ENCODE measurements at regions not wholly inside any gene's neighbourhood (a gene's known extent, or its start where the extent isn't known, plus 50 kb on each side); places are given as distances from the start of the nearest gene placed in this dataset.

DNA sequence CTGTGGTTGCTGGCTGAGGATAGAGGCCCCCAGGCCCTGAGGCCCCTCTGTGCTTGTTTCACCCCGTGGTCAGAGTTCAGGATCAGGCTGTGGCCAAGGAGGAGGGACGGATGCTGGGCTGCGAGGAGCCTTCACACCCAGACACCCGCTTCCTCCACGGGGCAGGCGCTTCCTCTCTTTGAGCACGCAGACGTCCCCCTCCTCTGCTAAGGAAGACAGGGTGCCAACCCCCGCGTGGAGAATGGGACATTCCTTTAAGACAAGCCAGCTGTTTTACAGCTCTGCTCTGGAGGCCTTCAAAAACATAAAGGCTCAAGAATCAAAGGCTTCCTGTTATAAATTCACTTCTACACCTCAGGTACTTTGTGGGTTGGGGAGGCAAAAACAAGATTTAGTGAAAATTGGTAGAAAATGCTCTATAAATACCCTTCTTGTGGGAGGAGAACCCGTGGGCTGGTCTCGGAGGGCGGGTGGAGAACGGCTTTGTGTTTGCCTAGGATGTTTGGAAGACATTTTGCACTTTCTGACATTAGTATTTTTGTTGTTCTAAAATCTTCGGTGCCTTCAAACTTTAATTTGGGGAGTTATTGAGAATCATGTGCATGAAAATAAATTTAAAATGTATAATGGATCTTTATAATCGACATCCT is 60.8 kb upstream of the FOXF1 start:
- no peak for TF ChIP-seq EZH2phosphoT487 (IDR thresholded peaks at IDR 0.05; ENCODE audit: borderline replicate concordance, low read length)
- TF ChIP-seq, protein P1, sequence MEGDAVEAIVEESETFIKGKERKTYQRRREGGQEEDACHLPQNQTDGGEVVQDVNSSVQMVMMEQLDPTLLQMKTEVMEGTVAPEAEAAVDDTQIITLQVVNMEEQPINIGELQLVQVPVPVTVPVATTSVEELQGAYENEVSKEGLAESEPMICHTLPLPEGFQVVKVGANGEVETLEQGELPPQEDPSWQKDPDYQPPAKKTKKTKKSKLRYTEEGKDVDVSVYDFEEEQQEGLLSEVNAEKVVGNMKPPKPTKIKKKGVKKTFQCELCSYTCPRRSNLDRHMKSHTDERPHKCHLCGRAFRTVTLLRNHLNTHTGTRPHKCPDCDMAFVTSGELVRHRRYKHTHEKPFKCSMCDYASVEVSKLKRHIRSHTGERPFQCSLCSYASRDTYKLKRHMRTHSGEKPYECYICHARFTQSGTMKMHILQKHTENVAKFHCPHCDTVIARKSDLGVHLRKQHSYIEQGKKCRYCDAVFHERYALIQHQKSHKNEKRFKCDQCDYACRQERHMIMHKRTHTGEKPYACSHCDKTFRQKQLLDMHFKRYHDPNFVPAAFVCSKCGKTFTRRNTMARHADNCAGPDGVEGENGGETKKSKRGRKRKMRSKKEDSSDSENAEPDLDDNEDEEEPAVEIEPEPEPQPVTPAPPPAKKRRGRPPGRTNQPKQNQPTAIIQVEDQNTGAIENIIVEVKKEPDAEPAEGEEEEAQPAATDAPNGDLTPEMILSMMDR (IDR thresholded peaks at IDR 0.05; ENCODE audit: low read depth, low read length, poor library complexity, severe bottlenecking) = no peak
- Histone ChIP-seq H3K36me3 (ENCODE audit: control insufficient read depth, low read length) (no peaks in the 10 kb centered on the region), H3K4me3 (ENCODE audit: low read length) (no peak overlapping the region), H4K20me1 (ENCODE audit: control insufficient read depth, insufficient read depth, low read depth, low read length) (no peaks in the 10 kb centered on the region), H3F3A (ENCODE audit: control insufficient read depth, insufficient read depth) (no peaks in the 10 kb centered on the region), H3K79me2 (ENCODE audit: control insufficient read depth, low read length) (no peaks in the 10 kb centered on the region), H3K27ac (ENCODE audit: low read depth, low read length) (no peak overlapping the region), H3K9me3 (ENCODE audit: control insufficient read depth, insufficient read depth, low read length) (no peaks in the 10 kb centered on the region), H3K4me2 (ENCODE audit: low read length) (no peak overlapping the region), H3K4me1 (ENCODE audit: control insufficient read depth, low read length) (no peaks in the 10 kb centered on the region), H3K9me2 (replicated peaks; ENCODE audit: control insufficient read depth, low read length) (no peaks in the 10 kb centered on the region), H3K27me3 (ENCODE audit: control insufficient read depth, low read length) (peaks cover 7% of the 10 kb centered on the region; the same call in 1 of the 2 replicates)

DNA sequence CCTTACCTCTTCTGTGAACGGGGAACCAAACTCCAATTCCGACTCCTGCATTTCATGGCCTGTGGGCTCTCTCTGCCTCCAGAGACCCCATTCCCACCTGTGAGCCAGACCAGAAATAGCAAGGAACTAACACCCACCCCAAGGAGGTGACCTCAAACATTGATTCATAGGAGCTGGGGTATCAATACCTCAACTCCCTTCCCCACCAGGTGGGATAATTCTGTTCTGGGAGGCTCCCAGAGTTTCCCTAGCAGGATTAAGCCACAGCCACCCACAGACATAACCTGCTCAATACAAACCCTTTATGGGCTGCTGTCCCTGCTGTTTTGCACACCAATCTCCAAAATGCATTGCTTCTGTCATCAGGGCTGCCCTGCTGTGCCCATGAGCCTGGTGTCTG is 59.6 kb upstream of the FOXF1 start:
- no peak overlapping the region for H3K27ac ChIP-seq (ENCODE audit: low read depth, low read length)
- H3K9me2 ChIP-seq (replicated peaks; ENCODE audit: control insufficient read depth, low read length) = no peaks in the 10 kb centered on the region
- H4K20me1 ChIP-seq (ENCODE audit: control insufficient read depth, insufficient read depth, low read depth, low read length) = no peaks in the 10 kb centered on the region
- no peak overlapping the region for H3K4me3 ChIP-seq (ENCODE audit: low read length)
- H3K79me2 ChIP-seq (ENCODE audit: control insufficient read depth, low read length) = no peaks in the 10 kb centered on the region
- no peak overlapping the region for H3K4me2 ChIP-seq (ENCODE audit: low read length)
- H3K4me1 ChIP-seq (ENCODE audit: control insufficient read depth, low read length) = no peaks in the 10 kb centered on the region
- H3K9me3 ChIP-seq (ENCODE audit: control insufficient read depth, insufficient read depth, low read length) = no peaks in the 10 kb centered on the region
- H3F3A ChIP-seq (ENCODE audit: control insufficient read depth, insufficient read depth) = no peaks in the 10 kb centered on the region
- TF ChIP-seq, protein P1 (IDR thresholded peaks at IDR 0.05; ENCODE audit: low read depth, low read length, poor library complexity, severe bottlenecking) = no peak
- TF ChIP-seq EZH2phosphoT487 (IDR thresholded peaks at IDR 0.05; ENCODE audit: borderline replicate concordance, low read length) = no peak
- peaks cover 7% of the 10 kb centered on the region; the same call in 1 of the 2 replicates for H3K27me3 ChIP-seq (ENCODE audit: control insufficient read depth, low read length)
- H3K36me3 ChIP-seq (ENCODE audit: control insufficient read depth, low read length) = no peaks in the 10 kb centered on the region

DNA sequence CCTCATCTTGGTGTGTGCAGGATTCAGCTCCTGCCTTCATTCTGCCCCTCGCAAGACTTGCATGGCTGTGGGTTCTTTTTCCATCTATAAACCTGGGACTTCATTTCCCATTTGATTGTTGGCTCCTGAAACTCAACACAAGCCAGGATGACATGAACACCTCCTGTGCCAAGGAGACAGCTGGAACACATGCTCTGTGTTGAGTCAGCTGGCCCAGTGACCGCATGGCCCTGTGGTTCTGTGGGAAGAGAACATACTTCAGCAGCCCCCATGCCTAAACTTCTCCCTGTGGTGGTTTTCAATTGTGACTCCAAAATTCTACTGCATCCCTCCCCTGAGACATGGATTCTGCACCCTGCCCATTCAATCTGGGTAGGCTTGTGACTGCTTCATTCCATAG is 57.9 kb upstream of the FOXF1 start:
- Histone ChIP-seq H3F3A (ENCODE audit: control insufficient read depth, insufficient read depth) (no peaks in the 10 kb centered on the region), H3K27me3 (ENCODE audit: control insufficient read depth, low read length) (peaks cover 10% of the 10 kb centered on the region; the same call in 1 of the 2 replicates), H3K4me3 (ENCODE audit: low read length) (no peak overlapping the region), H3K27ac (ENCODE audit: low read depth, low read length) (no peak overlapping the region), H3K4me2 (ENCODE audit: low read length) (no peak overlapping the region), H3K79me2 (ENCODE audit: control insufficient read depth, low read length) (no peaks in the 10 kb centered on the region), H3K9me2 (replicated peaks; ENCODE audit: control insufficient read depth, low read length) (no peaks in the 10 kb centered on the region), H3K4me1 (ENCODE audit: control insufficient read depth, low read length) (no peaks in the 10 kb centered on the region), H3K36me3 (ENCODE audit: control insufficient read depth, low read length) (no peaks in the 10 kb centered on the region), H3K9me3 (ENCODE audit: control insufficient read depth, insufficient read depth, low read length) (no peaks in the 10 kb centered on the region), H4K20me1 (ENCODE audit: control insufficient read depth, insufficient read depth, low read depth, low read length) (no peaks in the 10 kb centered on the region)
- no peak for TF ChIP-seq EZH2phosphoT487 (IDR thresholded peaks at IDR 0.05; ENCODE audit: borderline replicate concordance, low read length)
- TF ChIP-seq, protein P1 (IDR thresholded peaks at IDR 0.05; ENCODE audit: low read depth, low read length, poor library complexity, severe bottlenecking) = no peak

All from DOHH2 (cell line).